Fibroblast of lung (primary cell): ENCODE measurements at regions not wholly inside any gene's neighbourhood (a gene's known extent, or its start where the extent isn't known, plus 50 kb on each side); places are given as distances from the start of the nearest gene placed in this dataset.

ENCODE experiments used
- EZH2 ChIP-seq: IDR thresholded peaks from 2 replicates; pipeline ENCODE4 v1.5.1; 2012; ENCODE audit warnings: low read length, control low read depth, mild to moderate bottlenecking; ENCODE audit errors: missing control alignments
- TF ChIP-seq, protein P1 (sequence below), 2 donors: IDR thresholded peaks in 1 of 2; conservative IDR thresholded peaks in 1 of 2; 1 replicate in 1 of 2; 2 replicates in 1 of 2; pipeline ENCODE4 v1.5.1; 2011 to 2012; ENCODE audit warnings: low read length in 2 of 2, control low read depth in 1 of 2, inconsistent platforms in 1 of 2, low read depth in 1 of 2, mild to moderate bottlenecking in 1 of 2

GRCh38 chr12:33706927-33707326 is 267.3 kb upstream of the SYT10 start:
- TF ChIP-seq, protein P1, sequence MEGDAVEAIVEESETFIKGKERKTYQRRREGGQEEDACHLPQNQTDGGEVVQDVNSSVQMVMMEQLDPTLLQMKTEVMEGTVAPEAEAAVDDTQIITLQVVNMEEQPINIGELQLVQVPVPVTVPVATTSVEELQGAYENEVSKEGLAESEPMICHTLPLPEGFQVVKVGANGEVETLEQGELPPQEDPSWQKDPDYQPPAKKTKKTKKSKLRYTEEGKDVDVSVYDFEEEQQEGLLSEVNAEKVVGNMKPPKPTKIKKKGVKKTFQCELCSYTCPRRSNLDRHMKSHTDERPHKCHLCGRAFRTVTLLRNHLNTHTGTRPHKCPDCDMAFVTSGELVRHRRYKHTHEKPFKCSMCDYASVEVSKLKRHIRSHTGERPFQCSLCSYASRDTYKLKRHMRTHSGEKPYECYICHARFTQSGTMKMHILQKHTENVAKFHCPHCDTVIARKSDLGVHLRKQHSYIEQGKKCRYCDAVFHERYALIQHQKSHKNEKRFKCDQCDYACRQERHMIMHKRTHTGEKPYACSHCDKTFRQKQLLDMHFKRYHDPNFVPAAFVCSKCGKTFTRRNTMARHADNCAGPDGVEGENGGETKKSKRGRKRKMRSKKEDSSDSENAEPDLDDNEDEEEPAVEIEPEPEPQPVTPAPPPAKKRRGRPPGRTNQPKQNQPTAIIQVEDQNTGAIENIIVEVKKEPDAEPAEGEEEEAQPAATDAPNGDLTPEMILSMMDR (conservative IDR thresholded peaks at IDR 0.05 in 1 of 2, IDR thresholded peaks at IDR 0.05 in 1 of 2; ENCODE audit: low read depth in 1 of 2, low read length in 2 of 2): no peak
- no peak for TF ChIP-seq EZH2
